ENCODE measurements at regions not wholly inside any gene's neighbourhood (a gene's known extent, or its start where the extent isn't known, plus 50 kb on each side); places are given as distances from the start of the nearest gene placed in this dataset.

DNA sequence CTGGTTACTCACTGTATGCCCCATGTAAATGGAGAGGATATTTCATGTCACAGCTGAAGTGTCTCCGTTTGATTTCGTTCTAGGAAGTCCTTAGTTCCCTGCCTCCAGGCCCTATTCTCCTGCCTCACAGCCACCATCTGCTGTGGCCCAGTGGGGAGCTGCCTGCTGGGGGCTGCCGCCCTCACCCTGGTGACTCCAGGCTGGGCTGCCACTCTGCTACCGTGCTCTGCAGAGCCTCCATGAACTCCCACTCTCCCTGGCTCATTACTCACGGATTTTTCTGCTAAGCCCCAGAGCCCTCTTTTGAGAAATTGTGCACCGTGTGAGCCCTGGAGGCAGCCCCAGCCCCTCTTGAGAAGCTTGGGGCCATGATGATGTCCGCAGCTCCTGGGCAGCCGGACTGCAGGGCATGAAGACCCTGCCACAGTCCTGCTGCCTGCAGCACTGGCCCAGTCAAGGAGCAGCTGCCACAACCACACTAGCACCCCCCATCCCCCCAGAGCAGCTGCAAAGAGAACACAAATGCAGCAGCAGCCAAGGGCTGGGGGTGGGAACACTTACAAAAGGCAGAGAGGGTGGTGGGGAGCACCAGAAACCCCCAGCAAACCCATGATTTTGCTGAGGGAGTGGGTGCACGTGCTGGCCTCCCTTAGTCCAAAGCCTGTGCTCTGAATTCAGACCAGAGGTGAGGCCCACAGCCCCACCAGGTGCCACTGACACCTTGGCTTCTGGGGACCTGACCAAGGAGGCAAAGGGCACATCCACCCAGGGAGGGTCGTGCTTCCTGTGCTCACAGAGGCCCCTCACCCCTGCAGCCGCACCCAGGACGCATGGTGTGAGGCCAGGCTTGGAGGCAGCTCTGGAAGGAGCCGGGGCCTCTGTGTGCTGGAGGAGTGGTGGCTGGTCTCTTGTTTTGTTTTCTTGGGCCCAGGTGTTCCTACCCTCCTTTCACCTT, 270.2 kb upstream of the RAB6C start:
- no peaks in the 10 kb centered on the region for H3K9me3 ChIP-seq
- TF ChIP-seq POLR2A (IDR thresholded peaks at IDR 0.05) = no peak
- no peak for TF ChIP-seq CTCF (IDR thresholded peaks at IDR 0.05)
- H3K4me3 ChIP-seq = no peak overlapping the region
- H3K27ac ChIP-seq = no peak overlapping the region
- DNase-seq = no peak
- H3K36me3 ChIP-seq = no peaks in the 10 kb centered on the region
- no peaks in the 10 kb centered on the region for H3K4me1 ChIP-seq
- H3K27me3 ChIP-seq = no peaks in the 10 kb centered on the region

DNA sequence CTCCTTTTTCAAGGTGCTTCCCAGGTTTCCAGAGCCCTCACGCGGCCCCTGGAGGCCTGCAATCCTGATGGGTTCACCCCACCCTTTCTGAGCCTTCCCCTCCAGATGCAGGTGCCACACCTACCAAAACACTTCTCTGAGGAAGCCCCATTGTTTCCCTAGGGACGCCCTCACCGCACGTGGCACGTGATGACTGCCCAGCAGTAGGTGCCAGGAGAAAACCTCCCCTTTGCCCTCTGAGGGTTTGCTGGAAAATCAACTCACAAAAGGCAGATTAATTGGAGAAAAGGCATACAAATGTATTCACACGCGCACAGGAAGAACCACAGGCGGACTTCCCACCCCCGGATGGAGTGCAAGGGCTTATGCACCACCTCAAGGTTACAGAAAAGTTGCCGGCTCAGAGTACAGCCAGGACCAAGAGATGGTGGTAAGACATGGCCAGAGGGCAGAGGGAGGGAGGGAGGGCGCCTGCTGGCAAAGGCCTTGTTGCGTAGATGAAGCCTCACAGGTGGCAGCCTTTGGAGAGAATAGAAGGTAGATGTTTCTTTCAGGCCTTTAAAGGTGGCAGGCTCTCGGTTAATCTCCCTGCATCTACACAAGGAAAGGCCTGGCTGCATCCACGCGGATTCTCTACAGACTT, 269.4 kb upstream of the RAB6C start:
- Histone ChIP-seq H3K4me1 (no peaks in the 10 kb centered on the region), H3K9me3 (no peaks in the 10 kb centered on the region), H3K27me3 (no peaks in the 10 kb centered on the region), H3K4me3 (no peak overlapping the region), H3K36me3 (no peaks in the 10 kb centered on the region), H3K27ac (no peak overlapping the region)
- TF ChIP-seq CTCF (IDR thresholded peaks at IDR 0.05) (no peak), POLR2A (IDR thresholded peaks at IDR 0.05) (no peak)
- DNase-seq = no peak

GRCh38 chr2:129710670-129711495, 268.6 kb upstream of the RAB6C start:
- no peak for DNase-seq
- Histone ChIP-seq H3K36me3 (no peaks in the 10 kb centered on the region), H3K27me3 (no peaks in the 10 kb centered on the region), H3K27ac (no peak overlapping the region), H3K4me1 (no peaks in the 10 kb centered on the region), H3K9me3 (no peaks in the 10 kb centered on the region), H3K4me3 (no peak overlapping the region)
- TF ChIP-seq CTCF (IDR thresholded peaks at IDR 0.05) = no peak
- TF ChIP-seq POLR2A (IDR thresholded peaks at IDR 0.05) = no peak

GRCh38 chr2:129711816-129712675, 267.4 kb upstream of the RAB6C start:
- no peak for DNase-seq
- no peaks in the 10 kb centered on the region for H3K9me3 ChIP-seq
- no peak overlapping the region for H3K27ac ChIP-seq
- no peaks in the 10 kb centered on the region for H3K4me1 ChIP-seq
- no peak overlapping the region for H3K4me3 ChIP-seq
- H3K27me3 ChIP-seq = no peaks in the 10 kb centered on the region
- TF ChIP-seq CTCF (IDR thresholded peaks at IDR 0.05) = no peak
- TF ChIP-seq POLR2A (IDR thresholded peaks at IDR 0.05) = no peak
- no peaks in the 10 kb centered on the region for H3K36me3 ChIP-seq

GRCh38 chr2:129712676-129712985, 266.8 kb upstream of the RAB6C start:
- Histone ChIP-seq H3K9me3 (no peaks in the 10 kb centered on the region), H3K36me3 (no peaks in the 10 kb centered on the region)

More at GRCh38 chr2:129712676-129712985, 266.8 kb upstream of the RAB6C start:
- H3K4me3 ChIP-seq = no peak overlapping the region
- H3K27me3 ChIP-seq = no peaks in the 10 kb centered on the region
- DNase-seq = no peak
- H3K4me1 ChIP-seq = no peaks in the 10 kb centered on the region
- TF ChIP-seq POLR2A (IDR thresholded peaks at IDR 0.05) (no peak), CTCF (IDR thresholded peaks at IDR 0.05) (no peak)
- H3K27ac ChIP-seq = no peak overlapping the region

All from Peyer's patch (tissue), 4 donors.